HL-60/S4 (cell line): ENCODE measurements at regions not wholly inside any gene's neighbourhood (a gene's known extent, or its start where the extent isn't known, plus 50 kb on each side); places are given as distances from the start of the nearest gene placed in this dataset.
"Not testable (repeated sequence)": the region's sequence is repeated elsewhere in the genome, so short reads cannot be mapped to it uniquely, and the experiment has no call there.

Experiments
- in situ Hi-C: fragments of 300-500 bp; cut with MboI; formaldehyde crosslinking; loops from 2 replicates; pipeline ENCODE4 v1.14.3; 2022; ENCODE audit warnings: low sequenced_read_pairs

DNA sequence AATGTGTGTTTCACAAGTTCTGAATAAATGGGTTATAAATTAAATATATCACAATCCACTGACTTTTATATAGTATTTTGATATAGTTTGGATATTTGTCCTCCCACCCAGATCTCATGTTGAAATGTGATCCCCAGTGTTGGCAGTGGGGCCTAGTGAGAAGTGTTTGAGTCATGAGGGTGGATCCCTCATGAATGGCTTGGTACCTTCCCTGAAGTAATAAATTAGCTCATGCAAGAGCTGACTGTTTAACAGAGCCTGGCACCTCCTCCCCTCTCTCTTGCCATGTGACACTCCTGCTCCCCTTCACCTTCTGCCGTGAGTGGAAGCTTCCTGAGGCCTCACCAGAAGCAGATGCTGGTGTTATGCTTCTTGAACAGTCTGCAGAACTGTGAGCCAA, 127.9 kb upstream of the PALM2AKAP2 start:
- in situ Hi-C loops = no loop called here

DNA sequence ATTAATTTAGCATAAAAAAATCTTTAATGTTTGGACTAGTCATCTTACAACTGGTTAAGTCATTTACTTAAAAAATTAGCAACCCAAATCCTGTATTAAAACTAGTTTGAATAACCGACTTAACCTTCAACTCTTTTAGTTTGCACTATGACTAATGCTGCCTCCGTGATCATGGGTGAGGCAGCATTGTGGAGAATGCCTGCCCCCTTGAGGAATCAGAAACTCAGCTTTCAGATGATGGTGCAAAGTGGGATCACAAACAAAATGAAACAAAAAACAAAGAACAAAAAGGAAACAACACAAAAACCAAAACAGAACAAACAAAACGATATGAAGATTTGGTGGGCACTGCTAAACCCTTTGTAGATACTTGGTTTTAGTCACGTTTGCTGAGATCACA, 127.0 kb upstream of the PALM2AKAP2 start:
- in situ Hi-C loops = no loop called here

DNA sequence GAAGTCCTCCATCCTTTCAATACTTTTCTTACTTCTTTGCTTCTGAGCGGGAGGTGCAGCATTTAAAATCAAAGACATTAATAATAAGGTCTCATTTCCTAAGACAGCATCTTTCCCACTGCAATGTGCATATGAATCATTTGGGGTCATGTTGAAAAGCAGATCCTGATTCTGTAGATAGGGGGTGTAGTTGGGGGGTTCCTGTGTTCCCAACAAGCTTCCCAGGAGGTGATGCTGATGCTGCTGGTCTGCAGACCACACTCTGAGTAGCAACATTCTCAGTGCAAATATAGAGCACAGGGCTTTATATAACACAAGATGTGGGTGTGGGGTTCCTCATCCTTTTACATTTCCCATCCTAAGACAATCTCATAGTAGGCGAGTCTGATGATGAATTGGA, 126.5 kb upstream of the PALM2AKAP2 start:
- in situ Hi-C loops = no loop called here

DNA sequence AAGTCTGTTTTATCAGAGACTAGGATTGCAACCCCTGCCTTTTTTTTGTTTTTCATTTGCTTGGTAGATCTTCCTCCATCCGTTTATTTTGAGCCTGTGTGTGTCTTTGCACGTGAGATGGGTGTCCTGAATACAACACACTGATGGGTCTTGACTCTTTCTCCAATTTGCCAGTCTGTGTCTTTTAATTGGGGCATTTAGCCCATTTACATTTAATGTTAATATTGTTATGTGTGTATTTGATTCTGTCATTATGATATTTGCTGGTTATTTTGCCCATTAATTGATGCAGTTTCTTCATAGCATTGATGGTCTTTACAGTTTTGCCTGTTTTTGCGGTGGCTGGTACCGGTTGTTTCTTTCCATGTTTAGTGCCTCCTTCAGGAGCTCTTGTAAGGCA, 116.0 kb upstream of the PALM2AKAP2 start:
- in situ Hi-C loops = not testable (repeated sequence)

- in situ Hi-C loops = not testable (repeated sequence)
Measured at GRCh38 chr9:109665736-109666135, 114.3 kb upstream of the PALM2AKAP2 start.

DNA sequence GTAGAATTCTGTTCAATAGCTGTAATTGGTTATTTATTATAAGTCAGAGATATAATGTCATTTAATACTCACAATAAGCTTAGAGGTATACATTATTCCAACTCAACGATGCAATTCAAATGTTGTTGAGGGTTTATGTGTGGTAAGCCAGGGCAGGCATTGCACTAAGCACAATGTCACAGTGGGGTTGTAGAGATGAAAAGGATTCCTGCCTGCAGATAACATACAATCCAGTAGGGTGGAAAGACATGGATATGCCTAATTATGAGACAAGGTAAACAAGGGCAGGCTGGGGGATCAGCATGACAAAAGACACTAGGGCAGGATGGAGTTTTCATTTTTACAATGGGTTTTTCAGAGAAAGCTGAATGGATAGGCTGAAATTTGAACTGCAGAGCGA, 98.7 kb upstream of the PALM2AKAP2 start:
- in situ Hi-C loops = no loop called here

- in situ Hi-C loops = no loop called here
Measured at GRCh38 chr9:109682227-109682626, 97.8 kb upstream of the PALM2AKAP2 start.

GRCh38 chr9:109683521-109683920, 96.5 kb upstream of the PALM2AKAP2 start:
- in situ Hi-C loops = no loop called here

GRCh38 chr9:109689701-109690100, 90.3 kb upstream of the PALM2AKAP2 start:
- in situ Hi-C loops = no loop called here

DNA sequence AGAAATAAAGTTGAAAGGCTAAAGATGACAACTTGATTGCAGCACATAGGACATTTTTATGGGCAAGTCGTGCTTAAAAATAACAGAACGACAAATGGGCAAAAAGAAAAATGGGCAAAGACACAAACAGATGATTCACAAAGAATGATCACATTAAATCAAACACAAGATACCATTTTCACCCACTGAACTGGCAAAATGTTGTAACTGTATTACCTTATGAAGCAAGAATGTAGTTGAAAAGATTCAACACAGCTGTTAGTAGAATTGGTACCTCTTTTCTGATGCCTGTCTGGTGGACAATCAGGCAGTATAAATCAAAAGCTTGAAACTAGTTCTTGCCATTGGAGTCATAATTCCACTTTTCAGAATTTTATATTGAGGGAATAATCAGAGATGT, 81.0 kb upstream of the PALM2AKAP2 start:
- in situ Hi-C loops = no loop called here

DNA sequence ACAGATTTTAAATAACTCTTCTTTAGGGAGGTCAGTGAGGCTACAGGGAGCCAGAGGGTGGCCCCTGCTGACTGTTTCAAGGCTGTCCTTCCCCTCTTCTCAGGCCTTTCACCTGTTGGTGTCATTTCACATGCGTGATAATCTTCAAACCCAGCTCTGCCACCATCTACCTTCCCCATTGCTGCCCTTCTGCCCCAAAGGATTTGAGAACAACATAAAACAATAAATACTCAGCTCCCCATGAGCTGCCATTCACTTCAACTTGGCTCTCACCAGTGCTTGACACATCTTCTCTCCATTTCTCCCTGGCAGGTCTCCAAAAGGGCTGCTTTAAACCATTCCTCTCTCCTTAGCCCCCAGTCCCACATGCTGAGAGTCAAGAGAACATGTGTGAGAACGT, 75.5 kb upstream of the PALM2AKAP2 start:
- in situ Hi-C loops = no loop called here

DNA sequence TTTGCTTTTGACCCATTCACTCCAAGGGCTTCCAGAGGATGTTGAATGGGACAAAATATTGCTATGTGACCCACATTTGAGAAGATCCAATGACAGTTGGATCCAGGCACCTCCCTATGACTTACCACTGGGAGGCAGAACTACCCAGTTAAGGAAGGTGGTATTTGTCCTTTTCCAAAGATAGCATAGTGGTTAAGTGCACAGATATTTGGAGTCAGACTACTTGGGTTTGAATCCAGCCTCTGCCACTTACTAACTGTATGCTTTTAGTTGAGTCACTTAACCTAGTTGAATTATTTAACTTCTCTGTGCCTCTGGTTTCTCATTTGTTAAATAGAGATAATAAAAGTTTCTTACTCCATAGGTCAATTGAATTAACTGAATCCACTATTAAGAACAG, 74.5 kb upstream of the PALM2AKAP2 start:
- in situ Hi-C loops = no loop called here

- in situ Hi-C loops = no loop called here
Measured at GRCh38 chr9:109707355-109707754, 72.6 kb upstream of the PALM2AKAP2 start.

- in situ Hi-C loops = no loop called here
Measured at GRCh38 chr9:109708451-109708945, 71.5 kb upstream of the PALM2AKAP2 start.

- in situ Hi-C loops = no loop called here
Measured at GRCh38 chr9:109709866-109710265, 70.1 kb upstream of the PALM2AKAP2 start.

DNA sequence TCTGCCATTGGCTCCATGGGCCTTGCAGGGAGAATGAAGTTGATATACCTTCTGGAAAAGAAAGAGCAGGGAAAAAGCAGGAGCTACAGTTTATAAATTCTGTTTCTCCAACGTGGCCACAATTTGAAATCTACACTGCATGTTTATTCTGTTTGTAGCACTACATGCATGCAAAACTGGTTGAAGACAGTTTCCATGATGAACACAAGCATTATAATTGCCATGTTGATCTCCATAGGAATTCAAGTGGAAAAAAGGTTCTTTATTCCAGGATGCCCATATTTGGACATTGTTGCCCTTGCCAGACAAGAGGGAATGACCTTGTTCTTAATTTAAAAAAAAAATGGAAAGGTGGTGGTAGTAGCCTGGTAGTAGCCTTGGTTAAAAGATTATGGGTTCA, 69.2 kb upstream of the PALM2AKAP2 start:
- in situ Hi-C loops = no loop called here

- in situ Hi-C loops = no loop called here
Measured at GRCh38 chr9:109715344-109715743, 64.7 kb upstream of the PALM2AKAP2 start.

GRCh38 chr9:109716631-109717030, 63.4 kb upstream of the PALM2AKAP2 start:
- in situ Hi-C loops = no loop called here

GRCh38 chr9:109717342-109717741, 62.7 kb upstream of the PALM2AKAP2 start:
- in situ Hi-C loops = no loop called here

- in situ Hi-C loops = no loop called here
Measured at GRCh38 chr9:109718861-109719260, 61.1 kb upstream of the PALM2AKAP2 start.

GRCh38 chr9:109721001-109721400, 59.0 kb upstream of the PALM2AKAP2 start:
- in situ Hi-C loops = no loop called here

GRCh38 chr9:109722007-109722406, 58.0 kb upstream of the PALM2AKAP2 start:
- in situ Hi-C loops = no loop called here

DNA sequence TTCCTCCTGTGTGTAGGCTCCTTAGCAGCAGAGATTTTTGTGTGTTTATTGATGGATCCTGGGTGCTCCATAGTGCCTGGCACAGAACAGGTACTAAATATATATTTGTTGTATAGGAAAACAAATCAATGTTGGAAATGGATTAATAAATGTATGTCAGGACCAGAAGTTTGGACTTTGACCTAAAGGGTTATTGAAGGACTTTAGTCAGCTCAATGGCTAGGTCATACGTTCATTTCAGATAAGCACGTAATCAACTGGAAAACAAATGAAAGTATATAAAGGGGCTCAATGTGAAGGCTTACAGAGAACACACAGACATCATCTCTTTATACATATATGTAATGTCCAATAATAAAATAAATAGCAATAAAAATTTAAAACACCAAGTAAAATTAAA, 56.2 kb upstream of the PALM2AKAP2 start:
- in situ Hi-C loops = no loop called here

DNA sequence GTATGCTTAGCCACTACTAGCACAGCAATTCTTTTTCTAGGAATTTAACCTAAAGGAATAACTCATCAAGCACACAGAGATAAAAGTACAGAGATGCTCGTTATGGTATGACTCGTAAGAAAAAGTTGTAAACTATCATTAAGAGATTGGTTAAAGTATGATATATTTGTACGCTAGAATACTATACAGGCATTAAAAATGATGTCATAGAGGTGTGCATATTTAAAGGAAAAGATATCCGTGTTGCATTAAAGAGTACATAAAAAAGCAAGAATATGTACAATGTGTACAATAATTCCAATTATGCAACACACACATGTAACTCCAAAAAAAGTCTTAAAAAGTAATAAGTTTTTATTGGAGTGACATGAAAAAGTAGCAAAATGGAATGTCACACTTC, 54.5 kb upstream of the PALM2AKAP2 start:
- in situ Hi-C loops = no loop called here
